Loucy (cell line): ENCODE measurements at regions not wholly inside any gene's neighbourhood (a gene's known extent, or its start where the extent isn't known, plus 50 kb on each side); places are given as distances from the start of the nearest gene placed in this dataset.

ENCODE experiments used
- EZH2phosphoT487 ChIP-seq: fragments of 200-600 bp; IDR thresholded peaks from 2 replicates; pipeline ENCODE4 v1.6.1; 2018; ENCODE audit warnings: antibody characterized with exemption, mild to moderate bottlenecking, moderate library complexity, borderline replicate concordance
- TF ChIP-seq, protein P1 (sequence below): fragments of 200-600 bp; sonication (generic); conservative IDR thresholded peaks from 2 replicates; pipeline ENCODE4 v1.5.1; 2014; ENCODE audit warnings: mild to moderate bottlenecking, antibody characterized with exemption, low read length

DNA sequence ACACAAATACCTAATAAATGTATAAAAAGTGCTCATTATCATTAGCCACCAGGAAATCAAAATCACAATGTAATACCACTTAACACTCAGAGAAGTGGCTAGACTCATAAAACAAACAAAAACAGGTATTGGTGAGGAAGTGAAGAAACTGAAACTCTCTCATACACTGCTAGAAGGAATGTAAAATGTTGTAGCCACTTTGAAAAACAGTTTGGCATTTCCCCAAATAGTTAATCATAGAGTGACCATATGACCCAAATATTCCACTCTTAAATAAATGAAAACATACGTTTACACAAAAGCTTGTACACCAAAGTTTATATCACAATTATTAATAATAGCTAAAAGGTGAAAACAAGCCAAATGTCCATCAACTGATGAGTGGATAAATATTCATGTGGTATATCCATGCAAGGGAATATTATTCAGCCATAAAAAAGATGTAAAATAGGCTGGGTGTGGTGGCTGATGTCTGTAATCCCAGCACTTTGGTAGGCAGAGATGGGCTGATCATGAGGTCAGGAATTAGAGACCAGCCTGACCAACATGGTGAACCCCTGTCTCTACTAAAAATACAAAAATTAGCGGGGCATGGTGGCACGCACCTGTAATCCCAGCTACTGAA is 86.2 kb upstream of the COL5A2 start:
- TF ChIP-seq, protein P1, sequence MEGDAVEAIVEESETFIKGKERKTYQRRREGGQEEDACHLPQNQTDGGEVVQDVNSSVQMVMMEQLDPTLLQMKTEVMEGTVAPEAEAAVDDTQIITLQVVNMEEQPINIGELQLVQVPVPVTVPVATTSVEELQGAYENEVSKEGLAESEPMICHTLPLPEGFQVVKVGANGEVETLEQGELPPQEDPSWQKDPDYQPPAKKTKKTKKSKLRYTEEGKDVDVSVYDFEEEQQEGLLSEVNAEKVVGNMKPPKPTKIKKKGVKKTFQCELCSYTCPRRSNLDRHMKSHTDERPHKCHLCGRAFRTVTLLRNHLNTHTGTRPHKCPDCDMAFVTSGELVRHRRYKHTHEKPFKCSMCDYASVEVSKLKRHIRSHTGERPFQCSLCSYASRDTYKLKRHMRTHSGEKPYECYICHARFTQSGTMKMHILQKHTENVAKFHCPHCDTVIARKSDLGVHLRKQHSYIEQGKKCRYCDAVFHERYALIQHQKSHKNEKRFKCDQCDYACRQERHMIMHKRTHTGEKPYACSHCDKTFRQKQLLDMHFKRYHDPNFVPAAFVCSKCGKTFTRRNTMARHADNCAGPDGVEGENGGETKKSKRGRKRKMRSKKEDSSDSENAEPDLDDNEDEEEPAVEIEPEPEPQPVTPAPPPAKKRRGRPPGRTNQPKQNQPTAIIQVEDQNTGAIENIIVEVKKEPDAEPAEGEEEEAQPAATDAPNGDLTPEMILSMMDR = no peak
- TF ChIP-seq EZH2phosphoT487 = no peak
